ENCODE measurements at regions not wholly inside any gene's neighbourhood (a gene's known extent, or its start where the extent isn't known, plus 50 kb on each side); places are given as distances from the start of the nearest gene placed in this dataset.

GRCh38 chr9:118650417-118650816, 718.8 kb downstream of the BRINP1 start:
- H3K4me1 ChIP-seq (ENCODE audit: control insufficient read depth, insufficient read depth, low read length), result no peaks in the 10 kb centered on the region
- no peak for DNase-seq (ENCODE audit: low read depth, low spot score)
- no peak overlapping the region for H3K4me3 ChIP-seq (ENCODE audit: low read depth in 2 of 2, low read length in 2 of 2)
- intact Hi-C loops (cut with micrococcal nuclease; ENCODE audit: unreplicated experiment), result no loop called here
- POLR2A ChIA-PET, result no interaction called here
- in situ Hi-C loops (cut with HindIII; ENCODE audit: low pct_unique_long_range_greater_than_20kb, low sequenced_read_pairs), result no loop called here
- no peaks in the 10 kb centered on the region for H3K27me3 ChIP-seq (ENCODE audit: control insufficient read depth, insufficient read depth, low read length)
- TF ChIP-seq, protein P1, sequence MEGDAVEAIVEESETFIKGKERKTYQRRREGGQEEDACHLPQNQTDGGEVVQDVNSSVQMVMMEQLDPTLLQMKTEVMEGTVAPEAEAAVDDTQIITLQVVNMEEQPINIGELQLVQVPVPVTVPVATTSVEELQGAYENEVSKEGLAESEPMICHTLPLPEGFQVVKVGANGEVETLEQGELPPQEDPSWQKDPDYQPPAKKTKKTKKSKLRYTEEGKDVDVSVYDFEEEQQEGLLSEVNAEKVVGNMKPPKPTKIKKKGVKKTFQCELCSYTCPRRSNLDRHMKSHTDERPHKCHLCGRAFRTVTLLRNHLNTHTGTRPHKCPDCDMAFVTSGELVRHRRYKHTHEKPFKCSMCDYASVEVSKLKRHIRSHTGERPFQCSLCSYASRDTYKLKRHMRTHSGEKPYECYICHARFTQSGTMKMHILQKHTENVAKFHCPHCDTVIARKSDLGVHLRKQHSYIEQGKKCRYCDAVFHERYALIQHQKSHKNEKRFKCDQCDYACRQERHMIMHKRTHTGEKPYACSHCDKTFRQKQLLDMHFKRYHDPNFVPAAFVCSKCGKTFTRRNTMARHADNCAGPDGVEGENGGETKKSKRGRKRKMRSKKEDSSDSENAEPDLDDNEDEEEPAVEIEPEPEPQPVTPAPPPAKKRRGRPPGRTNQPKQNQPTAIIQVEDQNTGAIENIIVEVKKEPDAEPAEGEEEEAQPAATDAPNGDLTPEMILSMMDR (IDR thresholded peaks at IDR 0.05), result no peak
- TF ChIP-seq POLR2AphosphoS5 (IDR thresholded peaks at IDR 0.05; ENCODE audit: low read depth, low read length) (no peak), REST (IDR thresholded peaks at IDR 0.05; ENCODE audit: insufficient read depth in 1 of 2, low read depth in 2 of 2, low read length in 1 of 2) (no peak), TCF7L2 (IDR thresholded peaks at IDR 0.05; ENCODE audit: low read depth, low read length) (no peak), SIN3A (IDR thresholded peaks at IDR 0.05; ENCODE audit: borderline replicate concordance, insufficient read depth, low read depth, low read length) (no peak)
- H3K27ac ChIP-seq (ENCODE audit: low read length), result no peak overlapping the region
- no peaks in the 10 kb centered on the region for H3K36me3 ChIP-seq (ENCODE audit: control insufficient read depth, insufficient read depth, low read length)
- no peak for ATAC-seq
- no TSS peak for BruUV-seq (replicated peaks)
- H3K9me3 ChIP-seq (ENCODE audit: control insufficient read depth, insufficient read depth, low read depth, low read length), result no peaks in the 10 kb centered on the region
- CTCF ChIA-PET, result no interaction called here

DNA sequence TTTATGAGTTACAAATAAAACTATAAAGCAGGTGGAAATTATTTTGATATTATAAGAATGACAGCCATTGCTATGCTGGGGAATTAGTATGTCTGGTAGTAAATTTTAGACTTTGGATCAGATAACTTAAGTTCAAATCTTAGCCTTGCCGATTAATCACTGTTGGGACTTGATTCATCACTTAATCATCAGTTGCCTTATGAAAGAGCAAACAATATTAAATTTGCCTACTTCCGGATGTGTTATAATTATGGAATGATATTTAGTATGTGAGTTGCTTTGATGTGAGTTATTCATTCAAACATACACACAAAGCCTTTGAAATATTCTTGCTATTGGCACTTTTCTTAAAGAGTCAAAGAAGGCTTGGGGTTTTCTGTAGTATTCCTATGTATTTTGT, 717.7 kb downstream of the BRINP1 start:
- ATAC-seq (no peak), DNase-seq (ENCODE audit: low read depth, low spot score) (no peak)
- ChIA-PET CTCF (no interaction called here), POLR2A (no interaction called here)
- Histone ChIP-seq H3K4me3 (ENCODE audit: low read depth in 2 of 2, low read length in 2 of 2) (no peak overlapping the region), H3K4me1 (ENCODE audit: control insufficient read depth, insufficient read depth, low read length) (no peaks in the 10 kb centered on the region), H3K9me3 (ENCODE audit: control insufficient read depth, insufficient read depth, low read depth, low read length) (no peaks in the 10 kb centered on the region), H3K36me3 (ENCODE audit: control insufficient read depth, insufficient read depth, low read length) (no peaks in the 10 kb centered on the region), H3K27ac (ENCODE audit: low read length) (no peak overlapping the region), H3K27me3 (ENCODE audit: control insufficient read depth, insufficient read depth, low read length) (no peaks in the 10 kb centered on the region)
- BruUV-seq (replicated peaks), result no TSS peak
- in situ Hi-C loops (cut with HindIII; ENCODE audit: low pct_unique_long_range_greater_than_20kb, low sequenced_read_pairs), result no loop called here
- TF ChIP-seq TCF7L2 (IDR thresholded peaks at IDR 0.05; ENCODE audit: low read depth, low read length) (no peak), POLR2AphosphoS5 (IDR thresholded peaks at IDR 0.05; ENCODE audit: low read depth, low read length) (no peak), REST (IDR thresholded peaks at IDR 0.05; ENCODE audit: insufficient read depth in 1 of 2, low read depth in 2 of 2, low read length in 1 of 2) (no peak), SIN3A (IDR thresholded peaks at IDR 0.05; ENCODE audit: borderline replicate concordance, insufficient read depth, low read depth, low read length) (no peak)
- TF ChIP-seq, protein P1 (IDR thresholded peaks at IDR 0.05), result no peak
- intact Hi-C loops (cut with micrococcal nuclease; ENCODE audit: unreplicated experiment), result no loop called here

Data from Panc1 (cell line).